ENCODE measurements at regions not wholly inside any gene's neighbourhood (a gene's known extent, or its start where the extent isn't known, plus 50 kb on each side); places are given as distances from the start of the nearest gene placed in this dataset.

- H3K27me3 ChIP-seq = no peaks in the 10 kb centered on the region
- no peak for DNase-seq (ENCODE audit: low spot score in 2 of 2)
- intact Hi-C loops (cut with DNase I; ENCODE audit: low total_unique reads) = no loop called here
- H3K4me1 ChIP-seq = no peaks in the 10 kb centered on the region
- no peak overlapping the region for H3K4me3 ChIP-seq
- no peaks in the 10 kb centered on the region for H3K9me3 ChIP-seq
- H3K27ac ChIP-seq = no peak overlapping the region
- TF ChIP-seq POLR2AphosphoS5 (IDR thresholded peaks at IDR 0.05) (no peak), CTCF (IDR thresholded peaks at IDR 0.05) (no peak), POLR2A (IDR thresholded peaks at IDR 0.05) (no peak)
- H3K36me3 ChIP-seq = no peaks in the 10 kb centered on the region
Measured at GRCh38 chr10:63008491-63008890, 124.6 kb upstream of the NRBF2 start.

GRCh38 chr10:63007112-63007511, 126.0 kb upstream of the NRBF2 start:
- no peaks in the 10 kb centered on the region for H3K9me3 ChIP-seq

GRCh38 chr10:63005246-63005645, 127.9 kb upstream of the NRBF2 start:
- TF ChIP-seq CTCF (IDR thresholded peaks at IDR 0.05) (no peak), POLR2AphosphoS5 (IDR thresholded peaks at IDR 0.05) (no peak), POLR2A (IDR thresholded peaks at IDR 0.05) (no peak)
- Histone ChIP-seq H3K4me1 (no peaks in the 10 kb centered on the region), H3K27me3 (no peaks in the 10 kb centered on the region), H3K27ac (no peak overlapping the region), H3K9me3 (no peaks in the 10 kb centered on the region), H3K4me3 (no peak overlapping the region), H3K36me3 (no peaks in the 10 kb centered on the region)
- intact Hi-C loops (cut with DNase I; ENCODE audit: low total_unique reads) = no loop called here
- no peak for DNase-seq (ENCODE audit: low spot score in 2 of 2)

More at GRCh38 chr10:63007112-63007511, 126.0 kb upstream of the NRBF2 start:
- Histone ChIP-seq H3K36me3 (no peaks in the 10 kb centered on the region), H3K4me3 (no peak overlapping the region), H3K27me3 (no peaks in the 10 kb centered on the region), H3K27ac (no peak overlapping the region), H3K4me1 (no peaks in the 10 kb centered on the region)
- intact Hi-C loops (cut with DNase I; ENCODE audit: low total_unique reads) = no loop called here
- no peak for DNase-seq (ENCODE audit: low spot score in 2 of 2)
- no peak for TF ChIP-seq CTCF (IDR thresholded peaks at IDR 0.05)
- no peak for TF ChIP-seq POLR2AphosphoS5 (IDR thresholded peaks at IDR 0.05)
- TF ChIP-seq POLR2A (IDR thresholded peaks at IDR 0.05) = no peak

- DNase-seq (ENCODE audit: low spot score in 2 of 2) = no peak
- Histone ChIP-seq H3K27ac (no peak overlapping the region), H3K4me1 (no peaks in the 10 kb centered on the region), H3K27me3 (no peaks in the 10 kb centered on the region), H3K9me3 (no peaks in the 10 kb centered on the region), H3K4me3 (no peak overlapping the region), H3K36me3 (no peaks in the 10 kb centered on the region)
- TF ChIP-seq POLR2A (IDR thresholded peaks at IDR 0.05) = no peak
- intact Hi-C loops (cut with DNase I; ENCODE audit: low total_unique reads) = no loop called here
Measured at GRCh38 chr10:63003816-63004453, 129.2 kb upstream of the NRBF2 start.

GRCh38 chr10:62996925-62997324, 136.2 kb upstream of the NRBF2 start:
- Histone ChIP-seq H3K4me1 (no peaks in the 10 kb centered on the region), H3K4me3 (no peak overlapping the region)
- no peak for TF ChIP-seq POLR2AphosphoS5 (IDR thresholded peaks at IDR 0.05)

GRCh38 chr10:62996516-62996915, 136.6 kb upstream of the NRBF2 start:
- no peaks in the 10 kb centered on the region for H3K9me3 ChIP-seq
- no peak for TF ChIP-seq POLR2AphosphoS5 (IDR thresholded peaks at IDR 0.05)
- TF ChIP-seq POLR2A (IDR thresholded peaks at IDR 0.05) = no peak
- no peak for TF ChIP-seq CTCF (IDR thresholded peaks at IDR 0.05)
- H3K4me3 ChIP-seq = no peak overlapping the region
- no peak for DNase-seq (ENCODE audit: low spot score in 2 of 2)
- no peak overlapping the region for H3K27ac ChIP-seq
- H3K36me3 ChIP-seq = no peaks in the 10 kb centered on the region
- H3K4me1 ChIP-seq = no peaks in the 10 kb centered on the region
- intact Hi-C loops (cut with DNase I; ENCODE audit: low total_unique reads) = no loop called here
- H3K27me3 ChIP-seq = no peaks in the 10 kb centered on the region

More at GRCh38 chr10:62996925-62997324, 136.2 kb upstream of the NRBF2 start:
- Histone ChIP-seq H3K27ac (no peak overlapping the region), H3K36me3 (no peaks in the 10 kb centered on the region), H3K9me3 (no peaks in the 10 kb centered on the region), H3K27me3 (no peaks in the 10 kb centered on the region)
- no peak for DNase-seq (ENCODE audit: low spot score in 2 of 2)
- intact Hi-C loops (cut with DNase I; ENCODE audit: low total_unique reads) = no loop called here
